Suprapubic skin (tissue), 3 donors: ENCODE measurements at regions not wholly inside any gene's neighbourhood (a gene's known extent, or its start where the extent isn't known, plus 50 kb on each side); places are given as distances from the start of the nearest gene placed in this dataset.

Experiments
- EP300 ChIP-seq: sonication (generic); formaldehyde crosslinking; IDR thresholded peaks from one replicate; pipeline ENCODE4 v1.6.1; 2017; ENCODE audit warnings: antibody characterized with exemption
- TF ChIP-seq, protein P1 (sequence below), 2 donors: fragments of 200-600 bp in 1 of 2; fragments of 450-650 bp in 1 of 2; sonication (generic) in 1 of 2; IDR thresholded peaks; one replicate each; pipeline ENCODE4 v1.5.1; 2016 to 2019; ENCODE audit warnings: antibody characterized with exemption in 2 of 2, mild to moderate bottlenecking in 1 of 2, moderate library complexity in 1 of 2

DNA sequence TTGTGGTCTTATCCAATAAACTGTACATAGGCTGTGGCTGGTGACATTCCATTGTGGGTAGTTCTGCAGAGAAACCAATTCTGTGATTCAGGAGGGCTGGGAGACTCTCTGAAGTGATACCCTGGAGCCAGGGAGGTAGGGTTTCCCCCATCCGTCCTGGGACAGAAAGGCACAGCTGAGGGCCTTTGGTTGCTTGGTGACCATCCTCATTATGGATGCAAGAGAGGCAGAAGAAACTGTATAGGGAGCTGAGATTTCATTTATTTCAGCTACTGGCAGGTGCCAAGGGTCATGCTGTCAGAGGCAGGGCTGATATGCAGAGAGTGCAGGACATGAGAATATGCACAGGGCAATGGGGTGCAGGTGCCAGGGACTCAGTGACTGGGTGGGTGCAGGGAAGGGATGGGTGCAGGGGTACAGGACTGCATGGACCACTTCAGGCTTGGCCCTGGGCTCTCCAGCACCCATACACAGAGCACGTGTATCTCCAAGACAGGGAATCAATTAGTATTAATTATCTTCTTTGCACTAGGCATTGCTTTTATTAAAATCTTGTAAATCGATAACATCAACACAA, 236.5 kb downstream of the ICE1 start:
- TF ChIP-seq, protein P1, sequence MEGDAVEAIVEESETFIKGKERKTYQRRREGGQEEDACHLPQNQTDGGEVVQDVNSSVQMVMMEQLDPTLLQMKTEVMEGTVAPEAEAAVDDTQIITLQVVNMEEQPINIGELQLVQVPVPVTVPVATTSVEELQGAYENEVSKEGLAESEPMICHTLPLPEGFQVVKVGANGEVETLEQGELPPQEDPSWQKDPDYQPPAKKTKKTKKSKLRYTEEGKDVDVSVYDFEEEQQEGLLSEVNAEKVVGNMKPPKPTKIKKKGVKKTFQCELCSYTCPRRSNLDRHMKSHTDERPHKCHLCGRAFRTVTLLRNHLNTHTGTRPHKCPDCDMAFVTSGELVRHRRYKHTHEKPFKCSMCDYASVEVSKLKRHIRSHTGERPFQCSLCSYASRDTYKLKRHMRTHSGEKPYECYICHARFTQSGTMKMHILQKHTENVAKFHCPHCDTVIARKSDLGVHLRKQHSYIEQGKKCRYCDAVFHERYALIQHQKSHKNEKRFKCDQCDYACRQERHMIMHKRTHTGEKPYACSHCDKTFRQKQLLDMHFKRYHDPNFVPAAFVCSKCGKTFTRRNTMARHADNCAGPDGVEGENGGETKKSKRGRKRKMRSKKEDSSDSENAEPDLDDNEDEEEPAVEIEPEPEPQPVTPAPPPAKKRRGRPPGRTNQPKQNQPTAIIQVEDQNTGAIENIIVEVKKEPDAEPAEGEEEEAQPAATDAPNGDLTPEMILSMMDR (IDR thresholded peaks at IDR 0.05), result no peak
- no peak for TF ChIP-seq EP300
